IMR-90 (cell line): ENCODE measurements at regions not wholly inside any gene's neighbourhood (a gene's known extent, or its start where the extent isn't known, plus 50 kb on each side); places are given as distances from the start of the nearest gene placed in this dataset.

Experiments
- BHLHE40 ChIP-seq: fragments of 150-350 bp; IDR thresholded peaks from 2 replicates; pipeline ENCODE4 v1.6.1; 2016; ENCODE audit warnings: mild to moderate bottlenecking, low read depth, low read length
- CHD1 ChIP-seq: IDR thresholded peaks from 2 replicates; pipeline ENCODE4 v1.6.1; 2012; ENCODE audit warnings: low read depth, low read length, improper control_type of control experiment
- FOS ChIP-seq: fragments of 150-350 bp; IDR thresholded peaks from 2 replicates; pipeline ENCODE4 v1.6.1; 2016; ENCODE audit warnings: low read depth, low read length
- MAFK ChIP-seq: IDR thresholded peaks from 2 replicates; pipeline ENCODE4 v1.6.1; 2012; ENCODE audit warnings: low read depth, low read length, improper control_type of control experiment
- MAZ ChIP-seq: IDR thresholded peaks from 2 replicates; pipeline ENCODE4 v1.6.1; 2012; ENCODE audit warnings: low read depth, mild to moderate bottlenecking, low read length, improper control_type of control experiment, moderate library complexity, borderline replicate concordance
- MXI1 ChIP-seq: IDR thresholded peaks from 2 replicates; pipeline ENCODE4 v1.6.1; 2012; ENCODE audit warnings: low read depth, mild to moderate bottlenecking, low read length, moderate library complexity, borderline replicate concordance
- POLR2A ChIP-seq: IDR thresholded peaks from 2 replicates; pipeline ENCODE4 v1.6.1; 2012; ENCODE audit warnings: mild to moderate bottlenecking, low read depth, low read length
- RCOR1 ChIP-seq: IDR thresholded peaks from 2 replicates; pipeline ENCODE4 v1.6.1; 2012; ENCODE audit warnings: mild to moderate bottlenecking, low read length, improper control_type of control experiment; ENCODE audit not compliant: insufficient replicate concordance
- RFX5 ChIP-seq: IDR thresholded peaks from 2 replicates; pipeline ENCODE4 v1.8.0; 2012; ENCODE audit warnings: low read depth, mild to moderate bottlenecking, low read length, moderate library complexity
- SMC3 ChIP-seq: fragments of 150-350 bp; IDR thresholded peaks from 2 replicates; pipeline ENCODE4 v1.6.1; 2016; ENCODE audit warnings: low read depth, mild to moderate bottlenecking, antibody characterized with exemption, low read length, moderate library complexity
- TF ChIP-seq, protein P1 (sequence below): conservative IDR thresholded peaks from 2 replicates; pipeline ENCODE4 v1.5.1; 2012; ENCODE audit warnings: mild to moderate bottlenecking, low read depth, low read length, improper control_type of control experiment
- TF ChIP-seq, protein P2 (sequence below): fragments of 150-350 bp; IDR thresholded peaks from 2 replicates; pipeline ENCODE4 v1.6.1; 2016; ENCODE audit warnings: low read depth, mild to moderate bottlenecking, low read length, moderate library complexity, borderline replicate concordance
- TF ChIP-seq, protein P3 (sequence below): fragments of 150-350 bp; IDR thresholded peaks from 2 replicates; pipeline ENCODE4 v1.6.1; 2017; ENCODE audit warnings: mild to moderate bottlenecking, antibody characterized with exemption, low read length, low read depth

DNA sequence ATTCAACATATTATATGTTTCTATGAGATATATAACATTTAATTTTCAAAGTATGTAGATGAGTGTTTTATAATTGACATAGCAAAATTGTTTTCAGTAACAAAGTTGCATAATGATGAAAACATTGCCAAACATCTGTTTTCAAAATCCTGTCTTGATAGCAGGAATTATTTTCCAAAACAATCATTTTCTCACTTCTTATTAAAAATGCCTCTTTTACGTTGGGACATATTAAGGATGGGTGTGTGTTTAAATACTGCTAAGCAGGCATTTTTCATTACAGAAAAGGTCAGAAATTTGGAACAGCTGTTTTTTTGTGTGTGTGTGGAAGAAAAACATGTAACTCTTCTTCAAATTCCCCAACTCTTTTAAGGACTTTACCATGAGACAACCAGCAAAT is 452.0 kb downstream of the SPRY1 start:
- TF ChIP-seq POLR2A (no peak), MXI1 (no peak), CHD1 (no peak), RFX5 (no peak), MAFK (peak; percentile 60), MAZ (no peak), FOS (no peak), BHLHE40 (no peak), RCOR1 (no peak), SMC3 (no peak)
- TF ChIP-seq, protein P1, sequence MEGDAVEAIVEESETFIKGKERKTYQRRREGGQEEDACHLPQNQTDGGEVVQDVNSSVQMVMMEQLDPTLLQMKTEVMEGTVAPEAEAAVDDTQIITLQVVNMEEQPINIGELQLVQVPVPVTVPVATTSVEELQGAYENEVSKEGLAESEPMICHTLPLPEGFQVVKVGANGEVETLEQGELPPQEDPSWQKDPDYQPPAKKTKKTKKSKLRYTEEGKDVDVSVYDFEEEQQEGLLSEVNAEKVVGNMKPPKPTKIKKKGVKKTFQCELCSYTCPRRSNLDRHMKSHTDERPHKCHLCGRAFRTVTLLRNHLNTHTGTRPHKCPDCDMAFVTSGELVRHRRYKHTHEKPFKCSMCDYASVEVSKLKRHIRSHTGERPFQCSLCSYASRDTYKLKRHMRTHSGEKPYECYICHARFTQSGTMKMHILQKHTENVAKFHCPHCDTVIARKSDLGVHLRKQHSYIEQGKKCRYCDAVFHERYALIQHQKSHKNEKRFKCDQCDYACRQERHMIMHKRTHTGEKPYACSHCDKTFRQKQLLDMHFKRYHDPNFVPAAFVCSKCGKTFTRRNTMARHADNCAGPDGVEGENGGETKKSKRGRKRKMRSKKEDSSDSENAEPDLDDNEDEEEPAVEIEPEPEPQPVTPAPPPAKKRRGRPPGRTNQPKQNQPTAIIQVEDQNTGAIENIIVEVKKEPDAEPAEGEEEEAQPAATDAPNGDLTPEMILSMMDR: no peak
- TF ChIP-seq, protein P2, sequence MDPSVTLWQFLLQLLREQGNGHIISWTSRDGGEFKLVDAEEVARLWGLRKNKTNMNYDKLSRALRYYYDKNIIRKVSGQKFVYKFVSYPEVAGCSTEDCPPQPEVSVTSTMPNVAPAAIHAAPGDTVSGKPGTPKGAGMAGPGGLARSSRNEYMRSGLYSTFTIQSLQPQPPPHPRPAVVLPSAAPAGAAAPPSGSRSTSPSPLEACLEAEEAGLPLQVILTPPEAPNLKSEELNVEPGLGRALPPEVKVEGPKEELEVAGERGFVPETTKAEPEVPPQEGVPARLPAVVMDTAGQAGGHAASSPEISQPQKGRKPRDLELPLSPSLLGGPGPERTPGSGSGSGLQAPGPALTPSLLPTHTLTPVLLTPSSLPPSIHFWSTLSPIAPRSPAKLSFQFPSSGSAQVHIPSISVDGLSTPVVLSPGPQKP: no peak
- TF ChIP-seq, protein P3, sequence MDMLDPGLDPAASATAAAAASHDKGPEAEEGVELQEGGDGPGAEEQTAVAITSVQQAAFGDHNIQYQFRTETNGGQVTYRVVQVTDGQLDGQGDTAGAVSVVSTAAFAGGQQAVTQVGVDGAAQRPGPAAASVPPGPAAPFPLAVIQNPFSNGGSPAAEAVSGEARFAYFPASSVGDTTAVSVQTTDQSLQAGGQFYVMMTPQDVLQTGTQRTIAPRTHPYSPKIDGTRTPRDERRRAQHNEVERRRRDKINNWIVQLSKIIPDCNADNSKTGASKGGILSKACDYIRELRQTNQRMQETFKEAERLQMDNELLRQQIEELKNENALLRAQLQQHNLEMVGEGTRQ: no peak
